MM.1S (cell line): ENCODE measurements at regions not wholly inside any gene's neighbourhood (a gene's known extent, or its start where the extent isn't known, plus 50 kb on each side); places are given as distances from the start of the nearest gene placed in this dataset.

Experiments used
- DNase-seq: peaks from one replicate; pipeline ENCODE4 v3.0.0-alpha.2; 2015
- H2AFZ ChIP-seq: fragments of 300-600 bp; sonication (generic); 2 replicates; pipeline ENCODE4 v1.6.0; 2016; ENCODE audit warnings: antibody characterized with exemption, low read length
- H3F3A ChIP-seq: fragments of 300-600 bp; sonication (generic); 2 replicates; pipeline ENCODE4 v1.6.1; 2016; ENCODE audit warnings: mild to moderate bottlenecking, antibody characterized with exemption, low read length, moderate library complexity, mixed read lengths; ENCODE audit not compliant: insufficient read depth
- H3K27ac ChIP-seq: fragments of 300-600 bp; sonication (generic); 2 replicates; pipeline ENCODE4 v1.5.1; 2016; ENCODE audit warnings: mild to moderate bottlenecking, low read length
- H3K27me3 ChIP-seq: fragments of 300-600 bp; sonication (generic); replicated peaks from 2 replicates; pipeline ENCODE4 v1.6.0; 2016; ENCODE audit warnings: low read length; ENCODE audit not compliant: insufficient read depth
- H3K36me3 ChIP-seq: fragments of 300-600 bp; sonication (generic); replicated peaks from 2 replicates; pipeline ENCODE4 v1.6.1; 2016; ENCODE audit warnings: mild to moderate bottlenecking, low read length, mixed read lengths; ENCODE audit not compliant: insufficient read depth
- H3K4me1 ChIP-seq: fragments of 300-600 bp; sonication (generic); 2 replicates; pipeline ENCODE4 v1.6.1; 2016; ENCODE audit warnings: low read length, mixed read lengths
- H3K4me2 ChIP-seq: fragments of 300-600 bp; sonication (generic); 2 replicates; pipeline ENCODE4 v1.6.0; 2016; ENCODE audit warnings: low read depth, low read length
- H3K4me3 ChIP-seq: fragments of 300-600 bp; sonication (generic); 2 replicates; pipeline ENCODE4 v1.5.1; 2016; ENCODE audit warnings: low read length, mixed read lengths
- H3K79me2 ChIP-seq: fragments of 300-600 bp; sonication (generic); 2 replicates; pipeline ENCODE4 v1.6.1; 2016; ENCODE audit warnings: mixed run types, low read length, mixed read lengths
- H3K9ac ChIP-seq: fragments of 300-600 bp; sonication (generic); 2 replicates; pipeline ENCODE4 v1.6.1; 2016; ENCODE audit warnings: low read length, mixed read lengths
- H3K9me2 ChIP-seq: fragments of 300-600 bp; sonication (generic); replicated peaks from 2 replicates; pipeline ENCODE4 v1.6.1; 2016; ENCODE audit warnings: mild to moderate bottlenecking, low read length, mixed read lengths; ENCODE audit not compliant: insufficient read depth
- H3K9me3 ChIP-seq: fragments of 300-600 bp; sonication (generic); replicated peaks from 2 replicates; pipeline ENCODE4 v1.6.1; 2016; ENCODE audit warnings: mild to moderate bottlenecking, low read length, mixed read lengths; ENCODE audit not compliant: insufficient read depth
- H4K20me1 ChIP-seq: fragments of 300-600 bp; sonication (generic); 2 replicates; pipeline ENCODE4 v1.6.1; 2016; ENCODE audit warnings: mild to moderate bottlenecking, low read length, moderate library complexity, mixed read lengths; ENCODE audit not compliant: insufficient read depth
- EZH2 ChIP-seq: fragments of 300-600 bp; sonication (generic); optimal IDR thresholded peaks from 2 replicates; pipeline ENCODE3; 2017; ENCODE audit warnings: low read depth, mild to moderate bottlenecking, antibody characterized with exemption, low read length, mixed read lengths
- EZH2phosphoT487 ChIP-seq: fragments of 300-600 bp; sonication (generic); IDR thresholded peaks from 2 replicates; pipeline ENCODE4 v1.6.1; 2018; ENCODE audit warnings: antibody characterized with exemption, low read length
- TF ChIP-seq, protein P1 (sequence below): fragments of 300-600 bp; sonication (generic); IDR thresholded peaks from 2 replicates; pipeline ENCODE4 v1.5.1; 2016; ENCODE audit warnings: antibody characterized with exemption, low read length, mixed read lengths

- H3K4me1 ChIP-seq = no peaks in the 10 kb centered on the region
- no peak overlapping the region for H3K9ac ChIP-seq
- H3K36me3 ChIP-seq = no peaks in the 10 kb centered on the region
- no peaks in the 10 kb centered on the region for H4K20me1 ChIP-seq
- DNase-seq = no peak
- H3K9me2 ChIP-seq = no peaks in the 10 kb centered on the region
- H3K4me2 ChIP-seq = no peak overlapping the region
- H3K79me2 ChIP-seq = no peaks in the 10 kb centered on the region
- H3K27ac ChIP-seq = no peak overlapping the region
- no peaks in the 10 kb centered on the region for H3K27me3 ChIP-seq
- no peak overlapping the region for H3K4me3 ChIP-seq
- H3F3A ChIP-seq = no peaks in the 10 kb centered on the region
- TF ChIP-seq EZH2phosphoT487 (no peak), EZH2 (no peak)
- TF ChIP-seq, protein P1, sequence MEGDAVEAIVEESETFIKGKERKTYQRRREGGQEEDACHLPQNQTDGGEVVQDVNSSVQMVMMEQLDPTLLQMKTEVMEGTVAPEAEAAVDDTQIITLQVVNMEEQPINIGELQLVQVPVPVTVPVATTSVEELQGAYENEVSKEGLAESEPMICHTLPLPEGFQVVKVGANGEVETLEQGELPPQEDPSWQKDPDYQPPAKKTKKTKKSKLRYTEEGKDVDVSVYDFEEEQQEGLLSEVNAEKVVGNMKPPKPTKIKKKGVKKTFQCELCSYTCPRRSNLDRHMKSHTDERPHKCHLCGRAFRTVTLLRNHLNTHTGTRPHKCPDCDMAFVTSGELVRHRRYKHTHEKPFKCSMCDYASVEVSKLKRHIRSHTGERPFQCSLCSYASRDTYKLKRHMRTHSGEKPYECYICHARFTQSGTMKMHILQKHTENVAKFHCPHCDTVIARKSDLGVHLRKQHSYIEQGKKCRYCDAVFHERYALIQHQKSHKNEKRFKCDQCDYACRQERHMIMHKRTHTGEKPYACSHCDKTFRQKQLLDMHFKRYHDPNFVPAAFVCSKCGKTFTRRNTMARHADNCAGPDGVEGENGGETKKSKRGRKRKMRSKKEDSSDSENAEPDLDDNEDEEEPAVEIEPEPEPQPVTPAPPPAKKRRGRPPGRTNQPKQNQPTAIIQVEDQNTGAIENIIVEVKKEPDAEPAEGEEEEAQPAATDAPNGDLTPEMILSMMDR = no peak
- no peak overlapping the region for H2AFZ ChIP-seq
- H3K9me3 ChIP-seq = no peaks in the 10 kb centered on the region
Measured at GRCh38 chr5:51188001-51188591, 195.2 kb upstream of the ISL1 start.

GRCh38 chr5:51194671-51195070 is 188.6 kb upstream of the ISL1 start:
- no peak overlapping the region for H3K4me2 ChIP-seq

GRCh38 chr5:51201024-51201423 is 182.2 kb upstream of the ISL1 start:
- Histone ChIP-seq H3K4me2 (no peak overlapping the region), H3F3A (no peaks in the 10 kb centered on the region), H3K9me3 (no peaks in the 10 kb centered on the region), H3K79me2 (no peaks in the 10 kb centered on the region), H4K20me1 (no peaks in the 10 kb centered on the region), H3K9me2 (no peaks in the 10 kb centered on the region), H3K4me1 (no peaks in the 10 kb centered on the region), H3K9ac (no peak overlapping the region), H3K27me3 (no peaks in the 10 kb centered on the region), H3K36me3 (no peaks in the 10 kb centered on the region), H2AFZ (no peak overlapping the region), H3K4me3 (no peak overlapping the region), H3K27ac (no peak overlapping the region)
- TF ChIP-seq, protein P1 = no peak
- TF ChIP-seq EZH2phosphoT487 = no peak
- DNase-seq = no peak

More at GRCh38 chr5:51194671-51195070, 188.6 kb upstream of the ISL1 start:
- H3K36me3 ChIP-seq = no peaks in the 10 kb centered on the region
- H3K9me3 ChIP-seq = no peaks in the 10 kb centered on the region
- H4K20me1 ChIP-seq = no peaks in the 10 kb centered on the region
- DNase-seq = no peak
- H3K79me2 ChIP-seq = no peaks in the 10 kb centered on the region
- no peak overlapping the region for H3K9ac ChIP-seq
- H3K4me3 ChIP-seq = no peak overlapping the region
- H3K27me3 ChIP-seq = no peaks in the 10 kb centered on the region
- H3F3A ChIP-seq = no peaks in the 10 kb centered on the region
- no peak overlapping the region for H3K27ac ChIP-seq
- H2AFZ ChIP-seq = no peak overlapping the region
- H3K4me1 ChIP-seq = no peaks in the 10 kb centered on the region
- TF ChIP-seq EZH2 (no peak), EZH2phosphoT487 (no peak)
- TF ChIP-seq, protein P1 = no peak
- H3K9me2 ChIP-seq = no peaks in the 10 kb centered on the region
